ENCODE measurements at regions not wholly inside any gene's neighbourhood (a gene's known extent, or its start where the extent isn't known, plus 50 kb on each side); places are given as distances from the start of the nearest gene placed in this dataset.

- TF ChIP-seq POLR2AphosphoS5 (IDR thresholded peaks at IDR 0.05; ENCODE audit: insufficient read depth, low read depth, low read length) (no peak), POLR2A (IDR thresholded peaks at IDR 0.05; ENCODE audit: low read depth, low read length) (no peak), EZH2 (IDR thresholded peaks at IDR 0.05; ENCODE audit: borderline replicate concordance, low read depth, low read length, severe bottlenecking) (no peak), JUN (IDR thresholded peaks at IDR 0.05; ENCODE audit: borderline replicate concordance, insufficient read depth, insufficient read length, low read depth) (no peak)
- TF ChIP-seq, protein P1, sequence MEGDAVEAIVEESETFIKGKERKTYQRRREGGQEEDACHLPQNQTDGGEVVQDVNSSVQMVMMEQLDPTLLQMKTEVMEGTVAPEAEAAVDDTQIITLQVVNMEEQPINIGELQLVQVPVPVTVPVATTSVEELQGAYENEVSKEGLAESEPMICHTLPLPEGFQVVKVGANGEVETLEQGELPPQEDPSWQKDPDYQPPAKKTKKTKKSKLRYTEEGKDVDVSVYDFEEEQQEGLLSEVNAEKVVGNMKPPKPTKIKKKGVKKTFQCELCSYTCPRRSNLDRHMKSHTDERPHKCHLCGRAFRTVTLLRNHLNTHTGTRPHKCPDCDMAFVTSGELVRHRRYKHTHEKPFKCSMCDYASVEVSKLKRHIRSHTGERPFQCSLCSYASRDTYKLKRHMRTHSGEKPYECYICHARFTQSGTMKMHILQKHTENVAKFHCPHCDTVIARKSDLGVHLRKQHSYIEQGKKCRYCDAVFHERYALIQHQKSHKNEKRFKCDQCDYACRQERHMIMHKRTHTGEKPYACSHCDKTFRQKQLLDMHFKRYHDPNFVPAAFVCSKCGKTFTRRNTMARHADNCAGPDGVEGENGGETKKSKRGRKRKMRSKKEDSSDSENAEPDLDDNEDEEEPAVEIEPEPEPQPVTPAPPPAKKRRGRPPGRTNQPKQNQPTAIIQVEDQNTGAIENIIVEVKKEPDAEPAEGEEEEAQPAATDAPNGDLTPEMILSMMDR (IDR thresholded peaks at IDR 0.05; ENCODE audit: extremely low read depth in 1 of 2, insufficient read depth in 1 of 2, low read depth in 1 of 2, low read length in 2 of 2) = no peak
- TF ChIP-seq, protein P2, sequence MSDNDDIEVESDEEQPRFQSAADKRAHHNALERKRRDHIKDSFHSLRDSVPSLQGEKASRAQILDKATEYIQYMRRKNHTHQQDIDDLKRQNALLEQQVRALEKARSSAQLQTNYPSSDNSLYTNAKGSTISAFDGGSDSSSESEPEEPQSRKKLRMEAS (IDR thresholded peaks at IDR 0.05; ENCODE audit: insufficient read depth, insufficient read length) = no peak
Observed at GRCh38 chr10:36351159-36351558, 709.1 kb upstream of the FZD8 start.

Data from endothelial cell of umbilical vein (primary cell).